ENCODE measurements at regions not wholly inside any gene's neighbourhood (a gene's known extent, or its start where the extent isn't known, plus 50 kb on each side); places are given as distances from the start of the nearest gene placed in this dataset.

DNA sequence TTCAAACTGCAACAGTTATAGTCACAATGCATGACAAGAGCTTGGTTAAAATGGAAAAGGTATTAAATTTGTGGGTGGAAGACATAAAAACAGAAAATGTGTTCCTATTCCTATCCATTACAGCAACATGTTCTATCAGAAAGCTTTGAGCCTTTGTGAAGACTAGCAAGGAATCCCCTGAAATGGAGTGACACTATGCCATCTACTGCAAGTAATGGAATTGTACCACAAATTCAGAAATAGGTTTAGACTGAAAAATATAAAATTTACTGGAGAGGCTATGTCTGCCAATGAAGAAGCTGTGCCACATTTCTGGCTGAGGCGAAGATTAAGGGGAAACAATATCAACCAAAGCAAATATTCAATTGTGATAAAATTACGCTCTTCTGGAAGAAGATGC lies 247.9 kb downstream of the ADAM29 start:
- TF ChIP-seq, protein P1, sequence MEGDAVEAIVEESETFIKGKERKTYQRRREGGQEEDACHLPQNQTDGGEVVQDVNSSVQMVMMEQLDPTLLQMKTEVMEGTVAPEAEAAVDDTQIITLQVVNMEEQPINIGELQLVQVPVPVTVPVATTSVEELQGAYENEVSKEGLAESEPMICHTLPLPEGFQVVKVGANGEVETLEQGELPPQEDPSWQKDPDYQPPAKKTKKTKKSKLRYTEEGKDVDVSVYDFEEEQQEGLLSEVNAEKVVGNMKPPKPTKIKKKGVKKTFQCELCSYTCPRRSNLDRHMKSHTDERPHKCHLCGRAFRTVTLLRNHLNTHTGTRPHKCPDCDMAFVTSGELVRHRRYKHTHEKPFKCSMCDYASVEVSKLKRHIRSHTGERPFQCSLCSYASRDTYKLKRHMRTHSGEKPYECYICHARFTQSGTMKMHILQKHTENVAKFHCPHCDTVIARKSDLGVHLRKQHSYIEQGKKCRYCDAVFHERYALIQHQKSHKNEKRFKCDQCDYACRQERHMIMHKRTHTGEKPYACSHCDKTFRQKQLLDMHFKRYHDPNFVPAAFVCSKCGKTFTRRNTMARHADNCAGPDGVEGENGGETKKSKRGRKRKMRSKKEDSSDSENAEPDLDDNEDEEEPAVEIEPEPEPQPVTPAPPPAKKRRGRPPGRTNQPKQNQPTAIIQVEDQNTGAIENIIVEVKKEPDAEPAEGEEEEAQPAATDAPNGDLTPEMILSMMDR (IDR thresholded peaks at IDR 0.05; ENCODE audit: insufficient read depth, low read depth, low read length): no peak
- no peak for TF ChIP-seq EZH2 (IDR thresholded peaks at IDR 0.05; ENCODE audit: insufficient read depth, low read length)
